ENCODE measurements at regions not wholly inside any gene's neighbourhood (a gene's known extent, or its start where the extent isn't known, plus 50 kb on each side); places are given as distances from the start of the nearest gene placed in this dataset.

DNA sequence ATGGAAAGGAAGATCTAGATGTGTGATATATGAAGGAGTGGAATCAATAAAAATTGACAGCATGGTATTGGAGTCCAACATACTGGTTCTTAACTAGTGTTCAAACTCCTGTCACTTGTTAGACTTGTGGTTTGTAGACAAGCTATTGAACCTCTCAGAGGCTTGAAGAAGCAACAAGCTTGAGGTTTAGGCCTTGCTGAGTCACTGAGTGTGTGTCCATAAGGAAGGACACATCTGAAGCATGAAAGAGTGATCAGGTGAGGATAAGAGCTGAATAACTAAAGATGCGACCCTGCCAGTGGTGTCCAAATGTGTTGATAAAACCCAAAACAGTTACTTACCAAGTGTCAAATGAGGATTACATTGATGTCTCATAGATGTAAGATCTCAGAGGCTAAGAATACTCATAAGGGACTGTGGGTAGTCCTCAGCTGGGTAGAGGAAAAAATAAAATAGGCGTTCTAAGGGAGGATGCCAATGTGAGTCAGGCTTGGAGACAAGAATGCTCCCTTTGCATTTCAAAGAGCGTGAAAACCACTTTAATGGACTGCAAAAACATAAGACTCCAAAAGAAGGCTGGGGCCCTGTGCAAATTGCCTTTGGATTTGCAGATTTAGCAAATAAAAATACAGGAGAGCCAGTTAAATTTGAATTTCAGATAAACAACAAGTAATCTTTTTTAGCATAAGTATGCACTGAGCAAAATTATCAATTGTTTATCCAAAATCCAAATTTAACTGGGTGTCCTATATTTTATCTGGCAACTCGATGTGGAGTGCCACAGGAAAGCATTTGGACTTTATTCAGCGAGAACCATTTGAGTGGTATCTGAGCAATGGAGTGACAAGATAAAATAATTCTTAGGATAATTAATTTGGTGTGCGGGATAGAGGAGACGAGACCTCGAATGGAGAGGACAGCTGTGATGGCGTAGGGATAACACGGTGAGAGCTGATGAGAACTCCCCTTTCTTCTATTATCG, 757.3 kb upstream of the WWC1 start:
- TF ChIP-seq, protein P1, sequence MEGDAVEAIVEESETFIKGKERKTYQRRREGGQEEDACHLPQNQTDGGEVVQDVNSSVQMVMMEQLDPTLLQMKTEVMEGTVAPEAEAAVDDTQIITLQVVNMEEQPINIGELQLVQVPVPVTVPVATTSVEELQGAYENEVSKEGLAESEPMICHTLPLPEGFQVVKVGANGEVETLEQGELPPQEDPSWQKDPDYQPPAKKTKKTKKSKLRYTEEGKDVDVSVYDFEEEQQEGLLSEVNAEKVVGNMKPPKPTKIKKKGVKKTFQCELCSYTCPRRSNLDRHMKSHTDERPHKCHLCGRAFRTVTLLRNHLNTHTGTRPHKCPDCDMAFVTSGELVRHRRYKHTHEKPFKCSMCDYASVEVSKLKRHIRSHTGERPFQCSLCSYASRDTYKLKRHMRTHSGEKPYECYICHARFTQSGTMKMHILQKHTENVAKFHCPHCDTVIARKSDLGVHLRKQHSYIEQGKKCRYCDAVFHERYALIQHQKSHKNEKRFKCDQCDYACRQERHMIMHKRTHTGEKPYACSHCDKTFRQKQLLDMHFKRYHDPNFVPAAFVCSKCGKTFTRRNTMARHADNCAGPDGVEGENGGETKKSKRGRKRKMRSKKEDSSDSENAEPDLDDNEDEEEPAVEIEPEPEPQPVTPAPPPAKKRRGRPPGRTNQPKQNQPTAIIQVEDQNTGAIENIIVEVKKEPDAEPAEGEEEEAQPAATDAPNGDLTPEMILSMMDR (IDR thresholded peaks at IDR 0.05) = no peak
- intact Hi-C loops (cut with DNase I; ENCODE audit: low total_unique reads) = no loop called here
- Histone ChIP-seq H3K9me3 (no peaks in the 10 kb centered on the region), H3K27me3 (no peaks in the 10 kb centered on the region), H3K4me3 (no peak overlapping the region), H3K27ac (no peak overlapping the region), H3K4me1 (no peaks in the 10 kb centered on the region), H3K36me3 (no peaks in the 10 kb centered on the region)
- DNase-seq = no peak

DNA sequence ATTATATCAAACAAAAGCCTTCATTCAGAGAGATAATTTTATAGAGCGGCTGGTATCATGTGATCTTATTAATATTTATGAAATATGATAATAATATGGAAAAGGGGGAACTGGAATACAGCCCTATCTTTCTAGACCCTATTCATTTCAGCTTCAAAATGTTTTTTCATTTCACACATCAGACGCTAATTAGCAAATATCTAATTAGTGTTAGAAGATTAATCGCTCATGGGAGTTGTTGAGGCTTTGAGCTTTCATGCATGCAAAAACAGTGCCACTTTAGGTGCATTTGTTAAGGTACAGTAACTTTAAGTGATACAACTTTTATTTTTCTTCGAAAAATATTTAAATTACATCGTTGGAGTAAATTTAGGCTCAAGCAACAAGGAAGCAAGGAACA, 751.7 kb upstream of the WWC1 start:
- TF ChIP-seq, protein P1 (IDR thresholded peaks at IDR 0.05) = no peak
- DNase-seq = no peak
- Histone ChIP-seq H3K4me3 (no peak overlapping the region), H3K27me3 (no peaks in the 10 kb centered on the region), H3K4me1 (no peaks in the 10 kb centered on the region), H3K9me3 (no peaks in the 10 kb centered on the region), H3K27ac (no peak overlapping the region), H3K36me3 (no peaks in the 10 kb centered on the region)
- intact Hi-C loops (cut with DNase I; ENCODE audit: low total_unique reads) = no loop called here

DNA sequence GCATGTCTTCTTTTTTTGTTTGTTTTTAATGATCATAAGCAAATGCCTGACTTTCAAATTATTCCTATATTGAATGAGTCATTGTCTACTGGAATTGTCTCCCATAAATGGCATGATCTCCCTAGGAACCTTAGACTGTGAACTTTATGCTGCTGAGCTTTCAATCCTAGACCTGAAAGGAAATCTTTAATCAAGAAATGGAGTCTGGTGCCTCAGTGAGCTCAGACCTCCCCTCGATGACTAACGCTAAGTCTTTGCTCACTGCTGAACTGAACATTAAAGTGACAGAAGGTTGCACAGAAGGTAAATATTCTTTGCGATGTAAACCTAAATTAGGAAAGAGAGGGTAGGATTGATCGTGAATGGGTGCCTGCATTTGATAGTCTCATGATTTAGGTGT, 745.2 kb upstream of the WWC1 start:
- no peak overlapping the region for H3K27ac ChIP-seq
- no peak for DNase-seq
- no peak overlapping the region for H3K4me3 ChIP-seq
- intact Hi-C loops (cut with DNase I; ENCODE audit: low total_unique reads) = no loop called here
- TF ChIP-seq, protein P1 (IDR thresholded peaks at IDR 0.05) = no peak
- no peaks in the 10 kb centered on the region for H3K27me3 ChIP-seq
- H3K4me1 ChIP-seq = no peaks in the 10 kb centered on the region
- no peaks in the 10 kb centered on the region for H3K36me3 ChIP-seq
- H3K9me3 ChIP-seq = no peaks in the 10 kb centered on the region

DNA sequence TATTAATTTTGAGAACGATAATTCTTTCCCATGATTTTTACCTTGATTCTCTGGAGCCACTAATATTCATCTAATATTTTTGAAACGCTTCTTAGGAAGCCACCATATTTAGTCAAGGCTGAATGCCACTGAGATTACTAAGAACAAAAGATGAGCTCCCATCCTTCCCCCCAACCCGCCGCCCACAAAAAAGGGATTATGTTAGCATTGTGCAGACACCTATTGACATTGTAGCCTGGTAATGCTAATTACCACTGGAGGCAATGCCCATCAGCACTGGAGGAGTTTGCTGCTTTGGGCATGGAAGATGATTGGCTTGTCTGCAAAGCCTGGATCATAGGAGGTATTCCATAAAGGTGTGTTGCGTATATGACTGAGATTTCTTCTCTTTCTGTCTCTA, 739.1 kb upstream of the WWC1 start:
- intact Hi-C loops (cut with DNase I; ENCODE audit: low total_unique reads) = no loop called here
- H3K27ac ChIP-seq = no peak overlapping the region
- no peaks in the 10 kb centered on the region for H3K27me3 ChIP-seq
- H3K9me3 ChIP-seq = no peaks in the 10 kb centered on the region
- no peak for DNase-seq
- no peaks in the 10 kb centered on the region for H3K4me1 ChIP-seq
- no peak overlapping the region for H3K4me3 ChIP-seq
- no peaks in the 10 kb centered on the region for H3K36me3 ChIP-seq
- TF ChIP-seq, protein P1 (IDR thresholded peaks at IDR 0.05) = no peak

DNA sequence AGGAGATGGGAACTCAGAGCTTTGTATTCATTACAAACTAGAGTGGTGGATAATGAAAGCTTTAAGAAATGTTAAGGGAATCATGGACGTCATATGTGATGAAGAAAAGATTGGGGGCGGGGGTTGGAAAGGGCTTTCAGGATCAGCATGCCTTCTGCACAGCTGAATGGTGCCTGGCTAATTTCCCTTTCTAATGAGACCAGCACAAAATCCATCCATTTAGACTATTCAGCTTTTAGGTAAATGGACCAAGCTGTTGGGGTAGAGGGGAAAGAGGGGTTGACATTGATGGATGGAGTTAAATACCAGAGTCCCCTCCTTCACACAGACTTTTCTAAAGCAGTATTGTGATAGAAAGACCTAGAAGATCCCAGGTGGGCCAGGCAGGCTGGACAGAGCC, 737.9 kb upstream of the WWC1 start:
- intact Hi-C loops (cut with DNase I; ENCODE audit: low total_unique reads) = no loop called here
- Histone ChIP-seq H3K4me1 (no peaks in the 10 kb centered on the region), H3K4me3 (no peak overlapping the region), H3K27me3 (no peaks in the 10 kb centered on the region), H3K27ac (no peak overlapping the region), H3K9me3 (no peaks in the 10 kb centered on the region), H3K36me3 (no peaks in the 10 kb centered on the region)
- DNase-seq = no peak
- TF ChIP-seq, protein P1 (IDR thresholded peaks at IDR 0.05) = no peak

All from tibial artery (tissue), 4 donors.